Activated CD4-positive, alpha-beta T cell treated with anti-CD3 and anti-CD28 coated beads, Interleukin-2, Interleukin-4, amounts not matched to agents 100 ng/mL and 50 ng/mL, durations not matched to agents 16 hours and 8 hours (primary cell): ENCODE measurements at regions not wholly inside any gene's neighbourhood (a gene's known extent, or its start where the extent isn't known, plus 50 kb on each side); places are given as distances from the start of the nearest gene placed in this dataset.

Experiments
- DNase-seq: peaks from one replicate; pipeline ENCODE4 v3.0.0-alpha.2; 2020; ENCODE audit warnings: low spot score

DNA sequence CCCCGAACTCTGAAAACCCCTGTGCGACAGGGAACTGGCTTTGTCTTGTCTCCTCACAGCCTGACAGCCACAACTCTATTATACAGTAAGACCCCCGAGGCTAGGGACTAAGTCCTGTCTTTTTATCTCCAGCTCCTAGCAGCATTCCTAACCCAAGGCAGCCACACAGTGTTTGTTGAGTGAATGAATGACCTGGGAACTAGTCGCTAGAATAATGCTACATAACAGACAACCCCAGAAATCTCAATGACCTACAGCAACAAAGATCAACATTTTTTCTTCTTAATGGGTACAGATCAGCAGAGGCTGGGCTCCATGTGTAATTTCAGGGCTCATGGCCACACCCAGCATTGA, 71.4 kb upstream of the TNRC6C start:
- DNase-seq, result no peak

DNA sequence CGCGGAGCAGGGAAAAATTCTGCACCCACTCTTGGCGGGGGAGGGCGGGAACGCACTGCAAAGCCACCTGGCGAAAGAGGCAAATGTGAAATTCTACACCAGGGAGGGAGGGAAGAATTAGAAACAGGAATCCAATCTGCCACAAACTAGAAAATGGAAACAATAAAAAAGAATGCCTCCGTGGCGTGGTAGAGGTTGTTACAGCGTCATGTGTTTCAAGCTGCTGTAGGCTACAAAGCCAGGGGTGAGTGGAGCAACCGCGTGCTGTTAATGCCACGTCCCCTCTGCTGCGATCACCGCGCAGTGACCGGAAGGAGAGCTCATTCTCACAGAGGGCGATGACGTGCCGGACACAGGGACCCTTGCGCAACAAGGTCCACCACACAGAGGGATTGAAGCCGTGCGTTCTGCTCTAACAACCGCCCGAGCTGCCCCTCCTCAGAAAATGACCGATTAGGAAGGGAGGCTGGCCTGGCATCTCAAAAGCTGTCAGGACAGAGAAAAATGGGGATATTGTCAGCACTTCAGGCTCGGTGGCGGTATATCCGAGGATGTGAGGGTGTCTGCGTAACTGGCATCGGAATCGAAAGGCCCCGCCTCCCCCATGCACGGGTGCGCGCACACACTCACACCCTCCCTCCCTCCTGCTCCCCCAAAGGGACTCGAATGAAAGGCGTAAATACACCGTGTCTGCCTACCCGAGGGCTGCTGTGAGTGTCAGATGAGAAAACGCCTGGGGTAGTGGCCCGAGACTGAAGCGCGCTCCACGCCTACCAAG, 70.8 kb upstream of the TNRC6C start:
- DNase-seq, result peak; percentile 31

DNA sequence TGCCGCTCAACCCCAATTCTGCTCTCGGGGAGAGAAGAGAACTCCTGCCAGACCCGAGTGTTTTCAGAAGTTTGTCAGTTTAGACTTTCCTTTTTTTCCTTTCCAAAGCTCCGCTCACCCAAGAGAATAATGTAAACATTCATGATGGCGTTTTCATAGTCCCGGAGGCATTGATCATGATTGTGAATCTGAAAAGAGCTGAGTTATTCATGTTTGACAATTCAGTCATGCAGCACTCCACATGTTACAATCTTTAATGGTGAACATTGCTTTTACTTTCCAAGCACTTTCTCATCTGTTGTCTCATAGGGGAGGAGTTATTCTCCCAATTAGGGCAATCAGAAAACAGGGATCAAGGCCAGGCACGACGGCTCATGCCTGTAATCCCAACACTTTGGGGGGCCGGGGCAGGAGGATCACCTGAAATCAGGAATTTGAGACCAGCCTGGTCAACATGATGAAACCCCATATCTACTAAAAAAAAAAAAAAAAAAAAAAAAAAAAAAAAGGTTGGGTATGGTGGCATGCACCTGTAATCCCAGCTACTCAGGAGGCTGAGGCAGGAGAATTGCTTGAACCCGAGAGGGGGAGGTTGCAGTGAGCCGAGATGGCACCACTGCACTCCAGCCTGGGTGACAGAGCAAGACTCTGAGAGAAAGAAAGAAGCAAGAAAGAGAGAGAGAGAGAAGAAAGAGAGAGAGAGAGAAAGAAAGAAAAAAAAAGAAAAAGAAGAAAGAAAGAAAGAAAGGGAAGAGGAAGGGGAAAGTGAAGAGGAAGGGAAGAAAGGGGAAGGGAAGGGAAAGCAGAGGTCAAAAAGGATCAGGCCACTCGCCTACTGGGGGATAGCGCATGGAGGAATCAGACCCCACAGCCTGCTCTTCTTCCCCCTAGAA, 70.0 kb upstream of the TNRC6C start:
- no peak for DNase-seq

DNA sequence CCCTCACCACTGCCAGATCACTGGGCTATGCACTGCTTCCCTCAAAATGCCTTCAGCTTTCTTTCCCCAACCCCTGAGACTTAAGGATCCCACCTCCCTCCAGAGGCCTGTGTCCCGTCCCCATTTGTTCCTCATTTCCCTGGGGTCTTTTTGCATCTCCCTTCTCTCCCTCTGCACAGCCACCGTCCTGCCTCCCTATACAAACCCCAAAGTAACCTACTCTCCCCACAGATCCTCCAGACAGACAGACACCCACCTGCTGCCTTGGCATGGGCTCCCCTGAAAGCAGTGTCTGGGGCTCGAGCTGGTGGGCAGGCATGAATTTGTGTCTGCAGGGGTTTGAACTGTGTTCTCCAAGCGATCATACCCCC, 69.4 kb upstream of the TNRC6C start:
- no peak for DNase-seq

DNA sequence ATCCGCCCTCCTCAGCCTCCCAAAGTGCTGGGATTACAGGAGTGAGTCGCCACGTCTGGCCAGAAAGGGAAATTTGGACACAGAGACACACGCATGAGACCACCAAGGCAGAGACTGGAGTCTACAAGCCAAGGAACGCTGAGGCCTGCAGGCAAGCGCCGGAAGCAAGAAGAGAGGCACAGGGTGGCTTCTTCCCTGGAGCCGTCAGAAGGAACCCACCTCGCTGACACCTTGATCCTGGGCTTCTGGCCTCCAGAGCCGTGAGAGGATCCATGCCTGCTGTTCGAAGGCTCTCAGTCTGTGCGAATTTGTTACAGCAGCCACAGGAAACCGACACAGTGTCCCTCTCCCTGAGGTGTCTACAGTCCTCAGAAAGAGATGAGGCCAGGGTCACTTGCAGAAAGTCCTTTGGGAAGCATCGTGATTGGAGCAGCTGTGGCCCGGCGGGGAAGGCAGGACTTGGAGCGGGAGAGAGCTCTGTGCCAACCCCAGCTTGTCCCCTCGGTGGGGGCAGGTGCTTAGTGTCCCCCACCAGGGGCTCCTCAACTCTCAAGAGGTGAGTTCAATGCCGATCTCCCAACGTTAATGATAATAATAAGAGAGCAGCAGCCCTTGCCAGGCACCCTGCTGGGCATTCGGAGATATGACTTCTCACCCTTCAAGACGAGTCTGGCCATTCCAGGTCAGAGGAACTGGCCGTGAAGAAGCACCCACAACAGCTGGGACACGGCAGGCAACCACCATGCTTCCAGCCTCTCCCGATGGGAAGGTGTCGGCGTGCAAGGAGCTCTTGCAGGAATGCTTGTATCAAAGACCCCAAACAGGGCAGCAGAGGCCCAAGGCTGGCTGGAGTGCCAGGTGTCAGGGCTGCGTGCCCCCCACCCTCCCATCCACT, 68.4 kb upstream of the TNRC6C start:
- DNase-seq, result no peak

DNA sequence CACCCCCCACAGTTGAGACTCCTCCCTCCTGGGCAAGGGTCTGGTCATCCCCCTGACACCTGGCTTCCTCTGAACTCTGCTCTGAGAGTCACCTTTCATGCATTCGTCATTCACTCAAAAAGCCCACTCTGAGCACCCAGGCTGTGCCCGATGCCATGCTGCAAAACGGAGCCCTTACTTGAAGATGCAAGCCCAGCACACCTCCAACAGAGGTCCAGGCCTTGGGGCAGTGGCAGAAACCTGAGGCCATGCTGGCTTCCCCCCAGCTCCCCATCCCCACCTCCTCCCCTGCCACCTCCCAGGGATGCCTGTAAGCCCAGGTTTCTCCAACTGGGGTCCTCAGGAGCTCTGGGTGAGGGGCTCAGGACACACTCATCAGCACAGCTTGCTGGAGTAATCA, 67.7 kb upstream of the TNRC6C start:
- DNase-seq, result no peak

DNA sequence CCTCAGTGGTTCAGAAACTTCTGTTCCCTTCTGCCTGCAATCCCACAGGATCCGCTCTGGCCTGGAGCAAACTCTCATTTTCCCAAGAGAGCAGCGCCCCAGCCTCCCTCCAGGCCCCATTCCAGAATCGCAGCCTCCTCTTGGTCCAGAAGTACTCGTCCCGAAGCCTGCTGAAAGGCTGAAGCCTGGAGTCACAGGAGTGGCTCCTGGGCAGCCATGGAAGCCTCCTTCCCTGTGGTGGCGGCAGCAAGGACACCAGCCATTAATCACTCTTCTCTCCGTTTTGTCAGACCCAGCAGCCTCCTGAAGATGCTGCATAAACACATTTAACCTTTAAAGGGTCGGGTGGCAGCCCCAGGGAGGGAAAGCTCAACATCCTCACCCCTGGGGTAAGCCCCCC, 66.9 kb upstream of the TNRC6C start:
- no peak for DNase-seq

DNA sequence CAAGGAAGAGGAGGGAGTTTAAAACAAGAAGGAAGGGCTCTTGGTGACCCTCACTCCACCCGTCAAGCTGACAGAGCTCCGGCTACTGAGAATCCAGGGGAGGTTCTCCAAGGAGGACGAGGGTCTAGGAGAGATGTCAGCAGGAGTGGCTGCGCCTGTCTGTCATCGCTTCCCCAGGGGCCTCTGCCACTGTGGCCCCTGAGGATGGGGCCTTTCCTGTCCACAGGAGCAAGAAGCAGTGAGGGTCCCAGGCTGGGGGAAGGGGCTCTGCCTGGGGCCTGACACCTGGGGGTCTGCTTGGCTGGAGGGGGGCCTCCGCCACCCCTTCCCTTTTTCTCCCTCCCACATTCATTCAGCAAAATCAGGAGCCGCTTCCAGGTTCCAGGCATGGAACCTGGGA, 66.5 kb upstream of the TNRC6C start:
- no peak for DNase-seq

DNA sequence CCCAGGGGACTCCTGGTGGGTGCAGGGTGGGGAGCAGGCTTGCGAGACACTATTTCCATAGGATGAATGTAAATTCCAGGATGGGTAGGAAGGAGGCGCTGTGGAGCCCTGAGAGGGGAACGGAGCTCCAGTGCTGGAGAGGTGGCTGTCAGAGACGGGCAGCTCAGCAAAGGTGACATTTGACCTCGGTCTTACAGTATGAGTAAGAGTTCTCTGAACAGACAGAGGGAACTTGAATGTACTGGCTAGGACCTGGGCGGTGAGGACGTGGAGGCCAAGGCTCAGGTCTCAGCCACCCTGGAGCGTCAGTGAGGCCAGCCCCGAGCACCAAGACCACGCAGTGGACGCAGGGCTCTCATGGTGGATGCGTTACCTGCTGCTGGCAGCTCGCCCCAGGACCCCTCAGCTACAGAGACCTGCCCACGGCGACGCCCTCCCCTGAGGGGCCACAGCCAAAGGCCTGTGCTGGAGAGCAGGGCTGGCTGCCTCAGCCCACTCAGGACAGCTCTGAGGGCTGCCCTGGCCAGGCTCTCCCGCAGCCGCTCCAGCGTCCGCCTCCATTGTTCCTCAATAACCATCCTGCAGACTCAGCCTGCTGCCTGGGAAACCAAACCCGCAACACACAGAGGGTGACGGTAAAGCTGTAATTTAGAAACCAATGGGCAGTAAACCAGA, 65.9 kb upstream of the TNRC6C start:
- DNase-seq, result no peak

DNA sequence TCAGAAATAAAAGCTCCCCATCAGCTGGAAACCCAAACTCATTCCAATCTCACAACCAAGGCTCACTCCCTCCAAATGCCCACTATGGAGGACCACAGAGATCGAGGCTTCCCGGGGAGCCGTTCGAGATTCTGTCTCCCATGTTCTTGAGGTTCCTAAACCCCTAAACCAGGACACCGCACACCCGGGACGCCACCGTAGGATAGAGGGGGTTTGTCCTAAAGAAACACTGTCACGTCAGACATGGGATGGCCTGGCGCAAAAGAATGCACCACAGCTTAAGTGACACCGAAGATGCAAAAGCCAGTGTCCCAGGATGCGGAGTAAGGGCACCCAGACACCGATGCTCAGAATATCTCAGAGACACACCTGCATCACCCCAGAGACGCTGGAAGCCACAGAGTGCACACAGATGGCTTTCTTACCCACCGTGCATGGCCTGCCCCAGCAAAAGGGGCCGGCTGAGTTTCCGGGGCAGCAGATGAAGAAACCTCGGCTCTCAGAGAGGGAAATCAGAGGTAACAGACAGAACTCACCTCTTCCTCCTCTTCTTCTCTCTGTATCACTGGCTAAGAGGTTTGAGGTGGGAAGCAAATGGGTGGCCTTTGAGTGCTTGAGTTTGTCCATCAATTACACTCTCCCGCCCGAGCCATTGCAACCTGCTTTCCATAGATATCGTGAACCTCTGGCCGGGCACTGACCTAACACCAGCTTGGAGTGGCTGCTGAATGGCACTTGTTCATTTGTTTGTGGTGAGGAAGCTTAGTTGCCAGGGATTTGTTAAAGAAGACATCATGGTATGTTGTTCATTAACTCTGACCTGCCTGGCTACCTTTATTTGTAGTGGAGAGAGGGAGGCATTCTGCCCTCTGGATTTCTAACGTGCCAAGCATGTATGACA, 65.1 kb upstream of the TNRC6C start:
- DNase-seq, result no peak

DNA sequence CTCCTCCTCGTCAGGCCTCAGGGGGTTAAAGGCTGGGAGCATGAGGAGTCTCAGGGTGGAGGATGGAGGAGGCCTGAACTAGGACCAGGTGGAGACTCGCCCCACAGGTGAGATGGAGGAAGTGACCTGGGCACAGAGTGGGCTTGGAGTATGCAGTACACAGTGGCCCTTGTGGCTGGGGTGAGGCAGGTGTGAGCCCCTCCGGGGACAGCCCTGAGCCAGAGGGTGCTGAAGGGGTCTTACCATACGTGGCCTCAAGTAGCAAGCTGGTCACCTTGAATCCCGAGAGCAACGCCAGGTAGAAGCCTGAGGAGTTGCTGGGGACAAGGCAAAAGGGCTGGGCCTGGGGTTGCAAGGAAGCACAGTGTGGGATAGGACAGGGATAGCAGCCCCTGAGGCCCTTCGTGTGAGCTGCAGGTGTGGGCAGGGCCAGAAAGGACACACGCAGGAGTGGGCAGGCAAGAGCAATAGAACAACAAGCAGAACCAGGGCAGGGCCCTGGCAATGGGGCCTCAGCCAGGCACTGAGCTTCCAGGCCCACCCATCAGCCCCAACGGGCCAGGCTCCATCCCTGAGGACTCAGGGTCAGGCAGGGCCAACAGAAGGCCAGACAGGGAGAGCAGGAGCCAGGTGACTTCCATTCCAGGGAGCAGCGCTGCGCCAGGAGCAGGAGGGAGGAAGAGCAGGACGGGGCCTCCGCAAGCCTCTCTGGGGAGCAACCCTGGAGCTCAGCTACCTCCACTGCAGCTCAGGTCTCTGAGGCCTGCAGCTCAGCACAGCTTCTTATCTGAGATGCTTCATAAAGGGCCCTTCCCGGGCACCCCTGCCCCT, 64.2 kb upstream of the TNRC6C start:
- DNase-seq, result no peak

DNA sequence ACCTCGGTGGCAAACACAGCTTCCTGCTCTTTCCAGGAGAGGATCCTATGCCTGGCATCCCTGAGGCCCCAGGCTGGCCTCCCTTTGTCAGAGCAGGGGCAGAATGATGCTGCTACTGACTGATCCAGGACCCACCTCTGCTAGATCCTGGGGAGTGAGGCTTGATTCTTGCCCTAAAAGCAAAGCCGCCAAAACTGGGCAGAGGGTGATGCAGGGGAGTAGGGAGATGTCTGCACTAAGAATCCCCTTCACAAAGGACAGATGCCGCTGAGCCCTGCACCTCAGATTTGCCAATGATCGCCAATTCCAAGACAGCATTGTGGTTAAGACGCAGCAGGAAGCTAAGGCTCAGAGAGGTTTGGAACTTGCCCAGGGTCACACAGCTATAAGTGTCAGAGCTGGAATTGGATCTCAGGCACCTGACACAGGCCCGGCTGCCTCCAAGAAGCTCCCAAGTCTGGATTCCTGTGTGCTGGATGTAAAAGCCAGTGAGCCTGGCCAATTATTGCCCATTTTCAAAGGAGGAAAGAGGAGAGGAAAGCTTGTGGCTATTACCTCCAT, 60.7 kb upstream of the TNRC6C start:
- no peak for DNase-seq

DNA sequence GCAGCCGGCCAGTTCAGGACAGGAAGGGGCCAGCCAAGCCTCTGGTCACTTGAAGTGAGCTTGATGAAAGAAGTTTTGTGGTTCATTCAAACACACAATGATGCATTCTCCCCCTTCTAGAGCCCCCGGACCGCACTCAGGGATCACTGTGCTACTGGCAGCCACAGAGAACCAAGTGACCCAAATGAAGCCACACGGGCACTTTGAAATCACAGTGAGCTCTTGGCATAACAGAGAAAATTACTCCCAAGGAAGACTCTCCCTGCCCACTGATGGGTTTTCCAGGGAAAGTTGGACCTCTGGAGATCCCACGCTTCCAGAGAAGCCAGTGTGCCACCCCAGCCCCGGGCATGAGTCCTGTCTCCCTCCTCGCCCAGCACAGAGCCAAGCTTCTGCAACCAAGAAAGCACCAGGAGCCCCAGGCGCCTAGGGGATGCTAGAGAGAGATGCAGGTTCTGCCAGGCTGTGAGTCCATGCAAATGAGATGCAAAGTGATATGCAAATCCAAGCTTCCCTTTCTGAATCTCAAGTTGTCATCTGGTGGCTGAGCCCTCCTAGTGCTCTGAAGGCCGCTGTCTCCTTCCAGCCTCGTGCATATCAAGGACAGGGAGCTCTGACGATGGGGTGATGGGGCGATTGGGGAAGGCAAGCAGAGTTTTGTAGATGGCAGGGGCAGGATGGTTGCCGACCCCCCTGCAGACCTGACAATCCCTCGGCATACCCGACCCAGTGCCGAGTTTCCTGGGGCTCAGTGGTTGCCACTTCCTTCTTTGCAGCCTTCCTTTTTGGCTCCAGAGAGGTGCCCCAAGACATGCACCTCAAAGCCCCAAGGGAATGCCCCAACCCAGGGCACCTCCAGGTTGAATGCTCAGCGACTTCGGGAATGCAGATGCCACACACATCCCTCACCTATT, 59.7 kb upstream of the TNRC6C start:
- no peak for DNase-seq

DNA sequence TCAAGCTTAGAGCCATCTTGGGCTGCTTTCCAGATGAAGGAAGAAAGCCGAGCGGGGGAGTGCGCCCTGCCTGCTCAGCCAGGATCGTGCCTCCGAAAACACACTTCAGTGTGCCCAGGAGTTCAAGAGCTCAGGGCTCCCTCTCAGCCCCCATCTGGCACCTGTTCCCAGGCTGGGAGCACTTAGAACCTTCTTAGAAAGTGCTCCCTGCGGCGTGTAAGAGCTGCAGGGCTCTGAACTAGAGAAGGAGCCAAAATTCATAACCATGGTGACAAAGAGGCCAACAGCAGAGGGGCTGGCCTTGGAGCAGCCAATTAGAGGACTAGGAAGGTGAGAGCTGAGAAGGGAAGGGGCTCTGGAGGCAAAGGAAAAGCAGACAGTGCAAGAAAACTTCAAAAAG, 59.0 kb upstream of the TNRC6C start:
- DNase-seq, result no peak

DNA sequence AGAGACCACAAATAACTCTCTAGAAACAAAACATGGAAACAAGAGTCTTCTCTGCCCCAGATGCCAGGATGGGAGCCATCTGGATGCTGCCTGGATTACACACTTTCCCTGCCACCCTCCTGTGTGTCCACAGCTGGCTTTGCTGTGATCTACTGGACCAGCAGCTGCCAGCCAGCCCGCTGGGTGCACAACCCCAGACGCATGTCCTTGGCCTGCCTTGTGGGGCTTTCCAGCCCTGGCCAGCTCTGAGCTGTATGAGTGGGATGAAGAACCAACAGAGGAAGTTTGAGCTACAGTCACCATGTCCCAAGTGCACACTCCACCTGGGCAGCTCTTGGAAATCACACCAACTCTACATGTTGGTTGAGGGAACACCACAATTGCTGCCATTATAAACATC, 57.0 kb upstream of the TNRC6C start:
- DNase-seq, result no peak

DNA sequence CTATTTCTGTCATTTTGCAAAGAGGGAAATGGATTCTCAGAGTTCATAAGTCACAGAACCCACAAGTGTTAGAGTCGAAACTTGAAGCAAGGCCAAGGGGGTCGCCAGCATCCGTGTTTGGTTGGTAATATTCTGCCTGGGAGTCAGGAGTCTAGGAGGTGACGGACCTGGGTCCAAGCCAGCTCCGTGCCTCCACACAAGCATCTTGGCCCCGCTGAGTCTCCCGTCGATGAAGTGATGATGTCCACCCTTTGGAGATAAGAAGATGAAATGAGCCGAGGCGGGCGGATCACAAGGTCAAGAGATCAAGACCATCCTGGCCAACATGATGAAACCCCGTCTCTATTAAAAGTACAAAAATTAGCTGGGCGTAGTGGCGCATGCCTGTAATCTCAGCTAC, 53.2 kb upstream of the TNRC6C start:
- no peak for DNase-seq

DNA sequence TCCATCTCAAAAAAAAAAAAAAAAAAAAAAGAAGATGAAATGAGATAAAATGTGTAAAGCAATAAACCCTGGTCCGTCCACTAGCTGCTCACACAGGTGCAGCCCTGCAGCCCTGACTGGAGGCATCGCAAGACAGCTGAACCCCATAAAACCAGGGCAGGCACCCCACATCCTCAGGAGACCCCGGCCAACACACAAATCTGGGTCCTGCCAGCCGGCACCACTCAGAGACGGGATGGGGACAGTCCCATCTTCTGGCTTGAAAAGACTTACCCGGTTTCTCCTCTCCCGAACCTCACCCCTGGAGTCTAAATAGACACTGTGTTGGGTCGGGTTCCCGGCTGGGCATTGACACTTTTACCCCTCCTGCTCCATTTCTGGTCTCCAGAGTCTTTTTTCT, 52.7 kb upstream of the TNRC6C start:
- DNase-seq, result no peak

DNA sequence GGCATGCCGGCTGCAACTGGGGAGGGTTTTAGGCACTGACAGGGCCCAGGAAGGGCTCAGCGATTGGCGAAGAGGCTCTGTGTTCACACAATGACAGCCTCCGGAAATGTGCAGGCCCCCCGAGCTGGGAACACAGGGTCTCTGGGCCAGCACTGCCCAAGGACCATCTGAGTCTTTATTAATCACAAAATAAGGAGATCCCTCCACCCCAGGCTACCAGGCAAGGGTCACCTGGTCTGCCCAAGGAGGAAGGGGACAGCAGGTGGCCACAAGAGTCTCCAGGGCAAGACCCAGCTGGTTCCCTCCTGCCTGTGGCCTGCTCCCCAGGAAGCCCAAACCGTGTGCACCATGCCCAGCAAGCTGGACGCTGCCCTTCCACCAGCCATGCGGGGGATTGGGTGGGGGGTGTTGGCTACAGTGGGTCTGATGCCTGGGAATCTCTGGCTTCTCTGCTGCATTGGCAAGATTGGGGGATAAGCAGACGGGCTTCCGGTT, 52.1 kb upstream of the TNRC6C start:
- no peak for DNase-seq
